Caki2 (cell line): ENCODE measurements at regions not wholly inside any gene's neighbourhood (a gene's known extent, or its start where the extent isn't known, plus 50 kb on each side); places are given as distances from the start of the nearest gene placed in this dataset.

Experiments
- DNase-seq: peaks from one replicate; pipeline ENCODE4 v3.0.0-alpha.2; 2015; ENCODE audit warnings: low read depth
- in situ Hi-C: cut with HindIII; loops from 2 replicates; pipeline ENCODE4 v1.10.0; 2016; ENCODE audit warnings: low sequenced_read_pairs, low pct_unique_long_range_greater_than_20kb, mixed read lengths

GRCh38 chr11:92276773-92277172, 52.2 kb downstream of the FAT3 start:
- no peak for DNase-seq

GRCh38 chr11:92277871-92278270, 53.3 kb downstream of the FAT3 start:
- no peak for DNase-seq
- in situ Hi-C loops = no loop called here

More at GRCh38 chr11:92276773-92277172, 52.2 kb downstream of the FAT3 start:
- in situ Hi-C loops = no loop called here

- no peak for DNase-seq
- in situ Hi-C loops = no loop called here
Observed at GRCh38 chr11:92278791-92279433, 54.3 kb downstream of the FAT3 start.

- DNase-seq = no peak
- in situ Hi-C loops = no loop called here
Observed at GRCh38 chr11:92284107-92284506, 59.5 kb downstream of the FAT3 start.

- in situ Hi-C loops = no loop called here
- DNase-seq = no peak
Observed at GRCh38 chr11:92284558-92284957, 59.9 kb downstream of the FAT3 start.

- no peak for DNase-seq
- in situ Hi-C loops = no loop called here
Observed at GRCh38 chr11:92285776-92286175, 61.2 kb downstream of the FAT3 start.

GRCh38 chr11:92286709-92287108, 62.1 kb downstream of the FAT3 start:
- DNase-seq = no peak
- in situ Hi-C loops = no loop called here

- in situ Hi-C loops = no loop called here
- no peak for DNase-seq
Observed at GRCh38 chr11:92295175-92296137, 70.8 kb downstream of the FAT3 start.

GRCh38 chr11:92296138-92296515, 71.5 kb downstream of the FAT3 start:
- DNase-seq = no peak
- in situ Hi-C loops = no loop called here

GRCh38 chr11:92297567-92298553, 73.2 kb downstream of the FAT3 start:
- in situ Hi-C loops = no loop called here
- DNase-seq = no peak

GRCh38 chr11:92300876-92301275, 76.3 kb downstream of the FAT3 start:
- in situ Hi-C loops = no loop called here
- DNase-seq = no peak

- DNase-seq = no peak
- in situ Hi-C loops = no loop called here
Observed at GRCh38 chr11:92302770-92303169, 78.2 kb downstream of the FAT3 start.

GRCh38 chr11:92304271-92304670, 79.7 kb downstream of the FAT3 start:
- in situ Hi-C loops = no loop called here
- no peak for DNase-seq

- in situ Hi-C loops = no loop called here
- DNase-seq = no peak
Observed at GRCh38 chr11:92306966-92307510, 82.4 kb downstream of the FAT3 start.

- in situ Hi-C loops = no loop called here
Observed at GRCh38 chr11:92308366-92308765, 83.7 kb downstream of the FAT3 start.

GRCh38 chr11:92311616-92312449, 87.2 kb downstream of the FAT3 start:
- DNase-seq = no peak
- in situ Hi-C loops = no loop called here

More at GRCh38 chr11:92308366-92308765, 83.7 kb downstream of the FAT3 start:
- no peak for DNase-seq

GRCh38 chr11:92313784-92314183, 89.2 kb downstream of the FAT3 start:
- no peak for DNase-seq
- in situ Hi-C loops = no loop called here
